NT2/D1 (cell line): ENCODE measurements at regions not wholly inside any gene's neighbourhood (a gene's known extent, or its start where the extent isn't known, plus 50 kb on each side); places are given as distances from the start of the nearest gene placed in this dataset.

Experiments
- SUZ12 ChIP-seq: IDR thresholded peaks from 2 replicates; pipeline ENCODE4 v1.6.1; 2011; ENCODE audit not compliant: insufficient read length, insufficient read depth; ENCODE audit errors: extremely low read depth
- YY1 ChIP-seq: IDR thresholded peaks from 2 replicates; pipeline ENCODE4 v1.6.1; 2011; ENCODE audit not compliant: insufficient read length, insufficient read depth
- ZNF274 ChIP-seq: IDR thresholded peaks from 2 replicates; pipeline ENCODE4 v1.6.1; 2011; ENCODE audit warnings: mild to moderate bottlenecking, low read depth, low read length

DNA sequence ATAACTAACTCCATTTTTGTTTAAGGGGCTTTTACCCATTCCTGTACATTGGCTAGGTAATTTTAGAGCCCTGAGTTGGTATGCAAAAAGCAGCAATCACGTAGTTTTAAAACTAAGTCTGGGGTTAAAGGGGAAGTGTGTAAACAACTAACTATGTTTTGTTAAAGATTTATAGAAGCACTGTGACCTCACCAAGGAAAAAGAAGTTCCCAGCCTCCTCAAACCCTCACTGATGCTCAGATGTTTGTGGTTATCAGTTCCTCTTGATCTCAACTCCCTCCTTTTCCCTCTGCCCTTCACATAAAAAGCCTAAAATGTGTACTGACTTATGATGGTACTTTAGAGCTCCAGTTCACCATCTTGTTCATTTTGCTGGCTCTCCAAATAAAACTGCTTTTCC, 119.9 kb upstream of the IRX6 start:
- TF ChIP-seq YY1 (no peak), ZNF274 (no peak), SUZ12 (no peak)
